ENCODE measurements at regions not wholly inside any gene's neighbourhood (a gene's known extent, or its start where the extent isn't known, plus 50 kb on each side); places are given as distances from the start of the nearest gene placed in this dataset.

DNA sequence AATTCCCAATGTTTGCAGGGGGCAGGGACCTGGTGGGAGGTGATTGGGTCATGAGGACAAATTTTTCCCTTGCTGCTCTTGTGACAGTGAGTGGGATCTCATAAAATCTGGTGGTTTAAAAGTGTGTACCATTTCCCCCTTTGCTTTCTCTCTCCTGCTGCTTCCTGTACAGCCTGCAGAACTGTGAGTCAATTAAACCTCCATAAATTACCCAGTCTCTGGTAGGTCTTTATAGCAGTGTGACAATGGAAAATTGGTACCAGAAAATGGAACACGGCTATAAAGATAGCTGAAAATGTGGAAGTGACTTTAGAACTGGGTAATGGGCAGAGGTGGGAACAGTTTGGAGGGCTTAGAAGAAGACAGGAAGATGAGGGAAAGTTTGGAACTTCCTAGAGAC is 108.7 kb upstream of the NPFFR2 start:
- no peak for DNase-seq (ENCODE audit: low read depth in 2 of 2)
- no peak for TF ChIP-seq CTCF (IDR thresholded peaks at IDR 0.05; ENCODE audit: low read depth, low read length)
- no peak overlapping the region for H3K4me3 ChIP-seq (replicated peaks in 1 of 2; ENCODE audit: low read depth in 2 of 2, low read length in 2 of 2)

GRCh38 chr4:71930459-71930858 is 101.3 kb upstream of the NPFFR2 start:
- no peak for DNase-seq (ENCODE audit: low read depth in 2 of 2)
- no peak overlapping the region for H3K4me3 ChIP-seq (replicated peaks in 1 of 2; ENCODE audit: low read depth in 2 of 2, low read length in 2 of 2)
- no peak for TF ChIP-seq CTCF (IDR thresholded peaks at IDR 0.05; ENCODE audit: low read depth, low read length)

DNA sequence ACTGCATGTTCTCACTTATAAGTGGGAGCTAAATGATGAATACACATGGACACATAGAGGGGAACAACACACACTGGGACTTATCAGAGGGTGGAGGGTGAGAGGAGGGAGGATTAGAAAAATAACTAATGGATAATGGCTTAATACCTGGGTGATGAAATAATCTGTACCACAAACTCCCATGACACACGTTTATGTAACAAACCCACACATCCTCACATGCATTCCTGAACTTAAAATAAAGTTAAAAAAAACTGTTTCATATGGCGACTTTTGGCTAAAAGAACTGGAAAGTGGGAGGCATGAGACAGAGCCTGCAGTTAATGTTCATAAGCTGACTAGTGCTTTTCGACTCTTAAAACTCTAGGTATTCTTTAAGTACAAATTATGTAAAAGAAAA is 98.9 kb upstream of the NPFFR2 start:
- no peak for TF ChIP-seq CTCF (IDR thresholded peaks at IDR 0.05; ENCODE audit: low read depth, low read length)
- no peak overlapping the region for H3K4me3 ChIP-seq (replicated peaks in 1 of 2; ENCODE audit: low read depth in 2 of 2, low read length in 2 of 2)
- peak in 1 of 2 donors; percentile 34 for DNase-seq (ENCODE audit: low read depth in 2 of 2)

DNA sequence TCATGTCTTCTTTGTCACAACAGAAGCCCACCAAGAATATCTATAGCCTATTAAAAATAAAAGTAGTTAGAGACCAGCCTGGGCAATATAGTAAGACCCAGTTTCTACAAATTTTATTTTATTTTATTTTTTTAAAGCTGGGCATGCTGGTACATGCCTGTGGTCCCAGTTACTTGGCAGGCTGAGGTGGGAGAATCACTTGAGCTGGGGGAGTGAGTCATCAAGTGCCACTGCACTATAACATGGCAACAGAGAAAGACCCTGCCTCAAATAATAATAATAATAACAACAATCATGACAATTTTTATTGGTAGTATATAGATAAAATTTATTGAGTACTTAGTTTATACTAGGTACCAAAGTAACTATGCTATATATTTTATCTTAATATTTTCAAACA is 93.0 kb upstream of the NPFFR2 start:
- DNase-seq (ENCODE audit: low read depth in 2 of 2): peak in 1 of 2 donors; percentile 0
- H3K4me3 ChIP-seq (replicated peaks in 1 of 2; ENCODE audit: low read depth in 2 of 2, low read length in 2 of 2): no peak overlapping the region
- no peak for TF ChIP-seq CTCF (IDR thresholded peaks at IDR 0.05; ENCODE audit: low read depth, low read length)

GRCh38 chr4:71941001-71941400 is 90.8 kb upstream of the NPFFR2 start:
- peak; percentile 44 for TF ChIP-seq CTCF (IDR thresholded peaks at IDR 0.05; ENCODE audit: low read depth, low read length)
- no peak overlapping the region for H3K4me3 ChIP-seq (replicated peaks in 1 of 2; ENCODE audit: low read depth in 2 of 2, low read length in 2 of 2)
- peak; percentile 14 to 43 for DNase-seq (ENCODE audit: low read depth in 2 of 2)

GRCh38 chr4:71944956-71945355 is 86.8 kb upstream of the NPFFR2 start:
- TF ChIP-seq CTCF (IDR thresholded peaks at IDR 0.05; ENCODE audit: low read depth, low read length): no peak
- peak; percentile 3 to 75 for DNase-seq (ENCODE audit: low read depth in 2 of 2)
- no peak overlapping the region for H3K4me3 ChIP-seq (replicated peaks in 1 of 2; ENCODE audit: low read depth in 2 of 2, low read length in 2 of 2)

GRCh38 chr4:71945791-71946190 is 86.0 kb upstream of the NPFFR2 start:
- TF ChIP-seq CTCF (IDR thresholded peaks at IDR 0.05; ENCODE audit: low read depth, low read length): no peak
- no peak for DNase-seq (ENCODE audit: low read depth in 2 of 2)

More at GRCh38 chr4:71945791-71946190, 86.0 kb upstream of the NPFFR2 start:
- H3K4me3 ChIP-seq (replicated peaks in 1 of 2; ENCODE audit: low read depth in 2 of 2, low read length in 2 of 2): no peak overlapping the region
